ENCODE measurements at regions not wholly inside any gene's neighbourhood (a gene's known extent, or its start where the extent isn't known, plus 50 kb on each side); places are given as distances from the start of the nearest gene placed in this dataset.
A peak's percentile ranks its signal among the peaks of the same experiment; 100 is the strongest.

DNA sequence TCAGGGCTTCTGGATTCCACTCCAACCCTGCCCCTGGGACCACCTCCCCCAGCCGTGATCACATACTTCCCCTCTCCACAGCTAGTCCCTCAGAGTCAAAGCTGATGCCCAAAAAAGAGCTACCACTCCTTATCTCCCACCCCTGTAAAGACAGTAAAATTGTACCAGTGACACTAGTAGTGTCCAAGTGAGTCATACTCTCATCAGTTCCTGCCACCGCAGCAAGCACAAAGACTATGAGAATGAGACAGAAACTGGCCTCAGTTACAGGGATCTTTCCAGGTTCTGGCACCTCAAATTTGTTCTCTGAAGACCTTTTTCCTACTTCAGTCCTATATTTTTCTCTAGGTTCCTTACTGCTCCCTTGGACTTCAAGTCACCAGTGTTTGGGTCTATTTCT lies 144.2 kb downstream of the SPRY2 start:
- Histone ChIP-seq H3K27me3 (ENCODE audit: insufficient read depth, low read length) (no peaks in the 10 kb centered on the region), H3K27ac (ENCODE audit: low read depth, low read length) (no peak overlapping the region), H2AFZ (ENCODE audit: low read depth, low read length, poor library complexity, severe bottlenecking) (no peak overlapping the region), H3K9me2 (ENCODE audit: insufficient read depth) (no peaks in the 10 kb centered on the region), H3K36me3 (ENCODE audit: control insufficient read depth in 1 of 2, insufficient read depth in 2 of 2, low read length in 2 of 2) (no peaks in the 10 kb centered on the region), H3K9me3 (ENCODE audit: control insufficient read depth in 1 of 2, insufficient read depth in 1 of 2, low read depth in 1 of 2, low read length in 2 of 2) (no peaks in the 10 kb centered on the region), H3K4me2 (ENCODE audit: low read length) (no peak overlapping the region), H3K79me2 (ENCODE audit: insufficient read depth, low read length) (no peaks in the 10 kb centered on the region), H3K4me1 (ENCODE audit: control insufficient read depth in 1 of 2, insufficient read depth in 2 of 2, low read length in 2 of 2) (no peaks in the 10 kb centered on the region), H3K4me3 (replicated peaks in 1 of 2; ENCODE audit: low read depth in 1 of 2, low read length in 2 of 2) (no peak overlapping the region), H3K9ac (ENCODE audit: low read length) (no peak overlapping the region), H4K20me1 (ENCODE audit: insufficient read depth) (no peaks in the 10 kb centered on the region)
- intact Hi-C loops (cut with micrococcal nuclease), result no loop called here
- BruUV-seq (replicated peaks), result no TSS peak
- ChIA-PET RAD21 (ENCODE audit: low non-redundant PET in 1 of 2, low total read pairs in 2 of 2, uncharacterized antibody in 2 of 2, unreplicated experiment in 2 of 2) (no interaction called here), CTCF (no interaction called here), POLR2A (no interaction called here)
- ATAC-seq (no peak), DNase-seq (ENCODE audit: low read depth, low spot score) (no peak)
- TF ChIP-seq POLR2A (IDR thresholded peaks at IDR 0.05; ENCODE audit: borderline replicate concordance, extremely low read depth, insufficient read depth, insufficient read length) (no peak), TCF7L2 (IDR thresholded peaks at IDR 0.05; ENCODE audit: borderline replicate concordance, extremely low read depth, insufficient read depth, insufficient read length) (no peak), RAD21 (IDR thresholded peaks at IDR 0.05; ENCODE audit: low read depth) (no peak), SP1 (IDR thresholded peaks at IDR 0.05; ENCODE audit: low read depth) (no peak), EZH2 (IDR thresholded peaks at IDR 0.05) (no peak), JUND (IDR thresholded peaks at IDR 0.05) (no peak), FOSL1 (IDR thresholded peaks at IDR 0.05; ENCODE audit: low read depth) (peak; percentile 17; the same call in 1 of the 2 replicates)
- TF ChIP-seq, protein P1, sequence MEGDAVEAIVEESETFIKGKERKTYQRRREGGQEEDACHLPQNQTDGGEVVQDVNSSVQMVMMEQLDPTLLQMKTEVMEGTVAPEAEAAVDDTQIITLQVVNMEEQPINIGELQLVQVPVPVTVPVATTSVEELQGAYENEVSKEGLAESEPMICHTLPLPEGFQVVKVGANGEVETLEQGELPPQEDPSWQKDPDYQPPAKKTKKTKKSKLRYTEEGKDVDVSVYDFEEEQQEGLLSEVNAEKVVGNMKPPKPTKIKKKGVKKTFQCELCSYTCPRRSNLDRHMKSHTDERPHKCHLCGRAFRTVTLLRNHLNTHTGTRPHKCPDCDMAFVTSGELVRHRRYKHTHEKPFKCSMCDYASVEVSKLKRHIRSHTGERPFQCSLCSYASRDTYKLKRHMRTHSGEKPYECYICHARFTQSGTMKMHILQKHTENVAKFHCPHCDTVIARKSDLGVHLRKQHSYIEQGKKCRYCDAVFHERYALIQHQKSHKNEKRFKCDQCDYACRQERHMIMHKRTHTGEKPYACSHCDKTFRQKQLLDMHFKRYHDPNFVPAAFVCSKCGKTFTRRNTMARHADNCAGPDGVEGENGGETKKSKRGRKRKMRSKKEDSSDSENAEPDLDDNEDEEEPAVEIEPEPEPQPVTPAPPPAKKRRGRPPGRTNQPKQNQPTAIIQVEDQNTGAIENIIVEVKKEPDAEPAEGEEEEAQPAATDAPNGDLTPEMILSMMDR (IDR thresholded peaks at IDR 0.05 in 2 of 3, conservative IDR thresholded peaks at IDR 0.05 in 1 of 3; ENCODE audit: borderline replicate concordance in 1 of 3, insufficient read depth in 1 of 3, low read depth in 2 of 3, low read length in 2 of 3), result no peak

DNA sequence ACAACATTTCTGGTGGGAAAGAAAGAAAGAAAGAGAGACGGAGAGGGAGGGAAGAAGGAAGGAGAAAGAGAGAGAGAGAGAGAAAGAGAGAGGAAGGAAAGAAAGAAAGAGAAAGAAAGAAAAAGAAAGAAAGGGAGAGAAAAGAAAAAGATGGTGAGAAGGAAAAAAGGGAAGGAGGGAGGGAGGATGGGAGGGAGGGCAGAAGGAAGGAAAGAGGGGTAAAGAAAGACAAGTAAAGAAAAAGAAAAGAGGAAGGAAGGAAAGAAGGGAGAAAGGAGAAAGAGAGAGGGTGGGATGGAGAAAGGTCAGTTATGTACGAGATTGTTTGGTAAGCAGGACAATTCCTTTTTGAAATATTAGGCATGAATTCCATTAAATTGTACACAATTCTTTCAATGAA lies 145.3 kb downstream of the SPRY2 start:
- intact Hi-C loops (cut with micrococcal nuclease), result no loop called here
- no peaks in the 10 kb centered on the region for H3K4me1 ChIP-seq (ENCODE audit: control insufficient read depth in 1 of 2, insufficient read depth in 2 of 2, low read length in 2 of 2)
- DNase-seq (ENCODE audit: low read depth, low spot score), result no peak
- BruUV-seq (replicated peaks), result no TSS peak
- H3K27me3 ChIP-seq (ENCODE audit: insufficient read depth, low read length), result no peaks in the 10 kb centered on the region
- ChIA-PET POLR2A (no interaction called here), RAD21 (ENCODE audit: low non-redundant PET in 1 of 2, low total read pairs in 2 of 2, uncharacterized antibody in 2 of 2, unreplicated experiment in 2 of 2) (no interaction called here), CTCF (no interaction called here)
- H3K9me3 ChIP-seq (ENCODE audit: control insufficient read depth in 1 of 2, insufficient read depth in 1 of 2, low read depth in 1 of 2, low read length in 2 of 2), result no peaks in the 10 kb centered on the region
- no peak for ATAC-seq
- no peaks in the 10 kb centered on the region for H3K9me2 ChIP-seq (ENCODE audit: insufficient read depth)
- no peak overlapping the region for H3K4me3 ChIP-seq (replicated peaks in 1 of 2; ENCODE audit: low read depth in 1 of 2, low read length in 2 of 2)
- H3K36me3 ChIP-seq (ENCODE audit: control insufficient read depth in 1 of 2, insufficient read depth in 2 of 2, low read length in 2 of 2), result no peaks in the 10 kb centered on the region
- no peak overlapping the region for H3K4me2 ChIP-seq (ENCODE audit: low read length)
- no peak overlapping the region for H2AFZ ChIP-seq (ENCODE audit: low read depth, low read length, poor library complexity, severe bottlenecking)
- no peak for TF ChIP-seq ELF1 (IDR thresholded peaks at IDR 0.05; ENCODE audit: borderline replicate concordance, low read depth)
- no peak overlapping the region for H3K9ac ChIP-seq (ENCODE audit: low read length)
- H3K79me2 ChIP-seq (ENCODE audit: insufficient read depth, low read length), result no peaks in the 10 kb centered on the region
- no peak overlapping the region for H3K27ac ChIP-seq (ENCODE audit: low read depth, low read length)
- no peaks in the 10 kb centered on the region for H4K20me1 ChIP-seq (ENCODE audit: insufficient read depth)
